HFFc6 (cell line): ENCODE measurements at regions not wholly inside any gene's neighbourhood (a gene's known extent, or its start where the extent isn't known, plus 50 kb on each side); places are given as distances from the start of the nearest gene placed in this dataset.

Source experiments
- DNase-seq: peaks from one replicate; pipeline ENCODE4 v3.0.0-alpha.2; 2018
- H3K27ac Mint-ChIP-seq: 2 replicates; pipeline ENCODE4 v1.8.0; 2020; ENCODE audit warnings: mild to moderate bottlenecking, mixed read lengths
- H3K27me3 Mint-ChIP-seq: 2 replicates; pipeline ENCODE4 v1.8.0; 2021; ENCODE audit warnings: mild to moderate bottlenecking, moderate library complexity, mixed read lengths; ENCODE audit not compliant: insufficient read depth
- H3K36me3 Mint-ChIP-seq: 2 replicates; pipeline ENCODE4 v1.8.0; 2021; ENCODE audit warnings: low read depth, mixed read lengths
- H3K4me1 Mint-ChIP-seq: 2 replicates; pipeline ENCODE4 v1.8.0; 2020; ENCODE audit warnings: low read depth, mixed read lengths
- H3K4me3 Mint-ChIP-seq: 2 replicates; pipeline ENCODE4 v1.8.0; 2020; ENCODE audit warnings: mild to moderate bottlenecking, moderate library complexity, mixed read lengths
- H3K9me3 Mint-ChIP-seq: 2 replicates; pipeline ENCODE4 v1.8.0; 2020; ENCODE audit warnings: mild to moderate bottlenecking, mixed read lengths
- TF ChIP-seq, protein P1 (sequence below): fragments of 200-600 bp; sonication (generic); IDR thresholded peaks from 2 replicates; pipeline ENCODE4 v1.5.0; 2021; ENCODE audit warnings: antibody characterized with exemption, mild to moderate bottlenecking

DNA sequence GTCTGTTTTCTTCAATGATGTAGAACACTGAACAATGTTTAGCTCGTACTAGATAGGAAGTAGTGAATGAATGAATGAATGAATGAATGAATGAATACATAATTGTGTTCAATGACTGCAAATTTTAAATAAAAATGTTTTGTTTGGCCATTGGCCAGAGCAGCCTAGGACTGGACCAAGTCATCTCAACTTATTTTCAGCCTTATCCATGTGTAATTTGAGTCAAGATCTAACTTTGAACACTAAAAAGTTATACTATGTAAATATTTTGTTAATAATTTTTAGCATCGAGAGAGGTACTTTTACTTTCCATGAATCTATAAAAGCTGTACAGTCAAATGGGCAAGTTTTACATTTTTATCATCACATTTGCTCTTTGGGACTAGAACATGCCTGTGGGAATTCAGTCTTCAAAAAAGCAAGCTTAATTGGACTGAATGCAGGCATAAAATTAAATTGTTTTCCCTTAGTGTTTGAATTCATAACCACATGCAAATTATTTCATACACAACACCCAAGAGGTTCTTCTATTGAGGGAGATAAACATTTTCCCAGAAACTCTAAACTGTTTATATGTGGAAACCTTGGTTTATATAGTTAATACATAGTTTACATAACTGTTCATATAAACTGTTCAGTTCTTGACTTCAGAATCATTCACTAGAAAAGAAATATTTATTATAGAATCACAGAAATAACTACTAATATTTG is 222.1 kb upstream of the ANO3 start:
- DNase-seq: no peak
- TF ChIP-seq, protein P1, sequence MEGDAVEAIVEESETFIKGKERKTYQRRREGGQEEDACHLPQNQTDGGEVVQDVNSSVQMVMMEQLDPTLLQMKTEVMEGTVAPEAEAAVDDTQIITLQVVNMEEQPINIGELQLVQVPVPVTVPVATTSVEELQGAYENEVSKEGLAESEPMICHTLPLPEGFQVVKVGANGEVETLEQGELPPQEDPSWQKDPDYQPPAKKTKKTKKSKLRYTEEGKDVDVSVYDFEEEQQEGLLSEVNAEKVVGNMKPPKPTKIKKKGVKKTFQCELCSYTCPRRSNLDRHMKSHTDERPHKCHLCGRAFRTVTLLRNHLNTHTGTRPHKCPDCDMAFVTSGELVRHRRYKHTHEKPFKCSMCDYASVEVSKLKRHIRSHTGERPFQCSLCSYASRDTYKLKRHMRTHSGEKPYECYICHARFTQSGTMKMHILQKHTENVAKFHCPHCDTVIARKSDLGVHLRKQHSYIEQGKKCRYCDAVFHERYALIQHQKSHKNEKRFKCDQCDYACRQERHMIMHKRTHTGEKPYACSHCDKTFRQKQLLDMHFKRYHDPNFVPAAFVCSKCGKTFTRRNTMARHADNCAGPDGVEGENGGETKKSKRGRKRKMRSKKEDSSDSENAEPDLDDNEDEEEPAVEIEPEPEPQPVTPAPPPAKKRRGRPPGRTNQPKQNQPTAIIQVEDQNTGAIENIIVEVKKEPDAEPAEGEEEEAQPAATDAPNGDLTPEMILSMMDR: no peak
- no peaks in the 10 kb centered on the region for H3K27me3 Mint-ChIP-seq
- no peak overlapping the region for H3K4me3 Mint-ChIP-seq
- no peak overlapping the region for H3K27ac Mint-ChIP-seq
- H3K36me3 Mint-ChIP-seq: no peaks in the 10 kb centered on the region
- peaks cover 5% of the 10 kb centered on the region; the same call in 1 of the 2 replicates for H3K9me3 Mint-ChIP-seq
- H3K4me1 Mint-ChIP-seq: no peaks in the 10 kb centered on the region

DNA sequence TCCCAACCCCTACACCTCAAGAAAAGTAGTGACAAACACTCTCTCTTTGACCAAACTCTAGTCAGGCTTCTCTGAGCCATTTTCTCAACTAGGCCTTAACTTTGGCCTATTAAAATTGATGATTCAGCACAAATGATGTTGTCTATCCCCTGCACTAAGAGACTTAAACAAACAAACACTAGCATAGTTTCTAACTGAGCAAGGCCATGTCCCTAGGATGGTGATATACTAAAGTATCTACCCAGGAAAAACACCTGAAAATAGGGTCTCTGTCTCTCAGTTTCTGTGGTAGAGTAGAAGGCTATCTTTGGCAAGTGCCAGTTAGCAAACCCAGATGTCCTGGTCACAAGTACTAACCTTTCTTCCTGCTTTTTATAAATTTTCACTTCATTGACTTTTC is 219.7 kb upstream of the ANO3 start:
- no peaks in the 10 kb centered on the region for H3K4me1 Mint-ChIP-seq
- no peak overlapping the region for H3K27ac Mint-ChIP-seq
- H3K27me3 Mint-ChIP-seq: no peaks in the 10 kb centered on the region
- no peaks in the 10 kb centered on the region for H3K36me3 Mint-ChIP-seq
- DNase-seq: no peak
- H3K4me3 Mint-ChIP-seq: no peak overlapping the region
- peaks cover 5% of the 10 kb centered on the region; the same call in 1 of the 2 replicates for H3K9me3 Mint-ChIP-seq
- TF ChIP-seq, protein P1: no peak

DNA sequence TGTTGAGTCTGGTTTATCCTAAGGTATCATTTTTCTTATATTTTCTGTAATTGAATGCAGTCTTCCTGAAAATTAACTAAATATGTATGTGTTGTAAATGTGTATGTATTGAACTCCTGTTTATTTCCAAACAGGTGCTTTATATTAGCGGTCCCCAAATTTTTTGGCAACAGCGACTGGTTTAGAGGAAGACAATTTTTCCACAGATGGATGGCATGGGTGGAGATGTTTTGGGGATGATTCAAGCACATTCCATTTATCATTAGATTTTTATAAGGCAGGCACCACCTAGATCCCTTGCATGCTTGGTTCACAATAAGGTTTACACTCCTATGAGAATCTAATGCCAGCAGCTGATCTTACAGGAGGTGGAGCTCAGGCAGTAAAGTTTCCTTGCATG is 210.5 kb upstream of the ANO3 start:
- Mint-ChIP-seq H3K36me3 (no peaks in the 10 kb centered on the region), H3K4me1 (no peaks in the 10 kb centered on the region), H3K27ac (no peak overlapping the region), H3K4me3 (no peak overlapping the region), H3K9me3 (no peaks in the 10 kb centered on the region; the same call in 1 of the 2 replicates), H3K27me3 (peaks cover 2% of the 10 kb centered on the region; the same call in 1 of the 2 replicates)
- TF ChIP-seq, protein P1: no peak
- DNase-seq: no peak

DNA sequence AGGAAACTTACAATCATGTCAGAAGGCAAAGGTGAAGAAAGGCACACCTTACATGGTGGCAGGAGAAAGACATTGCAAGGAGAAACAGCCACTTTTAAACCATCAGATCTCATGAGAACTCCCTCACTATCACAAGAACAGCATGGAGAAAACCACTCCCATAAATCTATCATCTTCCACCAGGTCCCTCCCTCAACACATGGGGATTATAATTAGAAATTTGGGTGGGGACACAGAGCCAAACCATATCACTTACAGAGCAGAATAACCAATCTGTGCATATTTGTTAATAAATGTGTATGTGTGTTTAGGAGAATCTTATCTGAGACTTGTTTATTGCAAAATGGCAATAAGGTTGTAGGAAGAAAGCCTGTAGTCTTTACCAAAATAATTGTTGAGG is 205.2 kb upstream of the ANO3 start:
- Mint-ChIP-seq H3K9me3 (no peaks in the 10 kb centered on the region; the same call in 1 of the 2 replicates), H3K4me1 (no peaks in the 10 kb centered on the region), H3K27me3 (peaks cover under 1% of the 10 kb centered on the region; the same call in 1 of the 2 replicates), H3K36me3 (no peaks in the 10 kb centered on the region), H3K4me3 (no peak overlapping the region), H3K27ac (no peak overlapping the region)
- no peak for DNase-seq
- TF ChIP-seq, protein P1: no peak

DNA sequence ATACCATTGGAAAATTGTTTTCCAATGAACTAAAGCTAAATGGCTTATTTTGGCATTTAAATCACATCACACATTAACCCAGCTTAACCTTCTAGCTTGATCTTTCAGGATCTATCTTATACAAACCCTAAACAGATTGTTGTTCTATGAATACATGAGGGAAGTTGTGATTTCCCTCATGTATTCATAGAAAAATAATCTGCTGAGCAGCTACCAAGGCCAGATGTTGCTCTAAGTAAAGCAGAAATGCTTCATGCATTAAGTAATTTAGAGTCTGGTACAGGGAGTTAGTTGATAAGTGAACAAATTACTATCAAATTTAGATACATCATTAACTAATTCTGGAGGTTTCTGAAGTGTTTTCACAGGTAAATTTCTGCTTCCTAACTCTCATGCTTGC is 204.6 kb upstream of the ANO3 start:
- Mint-ChIP-seq H3K27ac (no peak overlapping the region), H3K4me1 (no peaks in the 10 kb centered on the region), H3K27me3 (no peaks in the 10 kb centered on the region), H3K36me3 (no peaks in the 10 kb centered on the region), H3K9me3 (no peaks in the 10 kb centered on the region; the same call in 1 of the 2 replicates), H3K4me3 (no peak overlapping the region)
- TF ChIP-seq, protein P1: no peak
- no peak for DNase-seq
